ENCODE measurements at regions not wholly inside any gene's neighbourhood (a gene's known extent, or its start where the extent isn't known, plus 50 kb on each side); places are given as distances from the start of the nearest gene placed in this dataset.
A peak's percentile ranks its signal among the peaks of the same experiment; 100 is the strongest.

DNA sequence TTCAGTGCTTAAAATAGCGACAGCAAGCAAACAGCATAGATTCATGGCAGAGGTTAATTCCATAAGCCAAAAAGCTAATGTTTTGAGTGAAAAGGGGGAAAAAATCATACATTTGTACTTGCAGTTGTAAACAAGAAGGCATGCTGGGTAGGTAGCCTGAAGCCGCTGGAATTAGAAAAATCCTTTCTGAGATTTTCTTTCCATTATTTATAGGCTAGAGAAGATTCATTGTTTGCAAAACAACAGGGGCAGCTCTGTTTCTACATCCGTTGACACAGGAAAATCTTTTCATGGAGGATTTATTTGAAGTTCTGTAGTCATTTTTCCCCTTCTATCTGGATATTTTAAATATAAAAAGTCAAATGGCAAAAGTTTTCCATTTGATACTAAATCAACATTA lies 843.9 kb downstream of the QKI start:
- Histone ChIP-seq H3K4me2 (no peak overlapping the region), H3K27me3 (no peaks in the 10 kb centered on the region), H3K27ac (no peak overlapping the region), H3K9me3 (ENCODE audit: low read depth) (no peaks in the 10 kb centered on the region), H2AFZ (no peak overlapping the region), H3K4me3 (no peak overlapping the region), H3K9me2 (replicated peaks; ENCODE audit: insufficient read depth) (no peaks in the 10 kb centered on the region), H3K4me1 (ENCODE audit: insufficient read depth) (no peaks in the 10 kb centered on the region), H3K79me2 (no peaks in the 10 kb centered on the region), H4K20me1 (ENCODE audit: insufficient read depth, poor library complexity, severe bottlenecking) (no peaks in the 10 kb centered on the region), H3K36me3 (replicated peaks; ENCODE audit: insufficient read depth, low read depth) (no peaks in the 10 kb centered on the region)
- WGBS (ENCODE audit: low lambda C conversion rate, missing lambda C conversion rate): 56% methylated on average over 3 of the region's 3 CpGs
- no peak for TF ChIP-seq EZH2phosphoT487 (IDR thresholded peaks at IDR 0.05; ENCODE audit: low read depth, severe bottlenecking, unreplicated experiment)
- no peak for TF ChIP-seq EZH2 (IDR thresholded peaks at IDR 0.05; ENCODE audit: borderline replicate concordance)
- TF ChIP-seq, protein P1, sequence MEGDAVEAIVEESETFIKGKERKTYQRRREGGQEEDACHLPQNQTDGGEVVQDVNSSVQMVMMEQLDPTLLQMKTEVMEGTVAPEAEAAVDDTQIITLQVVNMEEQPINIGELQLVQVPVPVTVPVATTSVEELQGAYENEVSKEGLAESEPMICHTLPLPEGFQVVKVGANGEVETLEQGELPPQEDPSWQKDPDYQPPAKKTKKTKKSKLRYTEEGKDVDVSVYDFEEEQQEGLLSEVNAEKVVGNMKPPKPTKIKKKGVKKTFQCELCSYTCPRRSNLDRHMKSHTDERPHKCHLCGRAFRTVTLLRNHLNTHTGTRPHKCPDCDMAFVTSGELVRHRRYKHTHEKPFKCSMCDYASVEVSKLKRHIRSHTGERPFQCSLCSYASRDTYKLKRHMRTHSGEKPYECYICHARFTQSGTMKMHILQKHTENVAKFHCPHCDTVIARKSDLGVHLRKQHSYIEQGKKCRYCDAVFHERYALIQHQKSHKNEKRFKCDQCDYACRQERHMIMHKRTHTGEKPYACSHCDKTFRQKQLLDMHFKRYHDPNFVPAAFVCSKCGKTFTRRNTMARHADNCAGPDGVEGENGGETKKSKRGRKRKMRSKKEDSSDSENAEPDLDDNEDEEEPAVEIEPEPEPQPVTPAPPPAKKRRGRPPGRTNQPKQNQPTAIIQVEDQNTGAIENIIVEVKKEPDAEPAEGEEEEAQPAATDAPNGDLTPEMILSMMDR (IDR thresholded peaks at IDR 0.05; ENCODE audit: poor library complexity): no peak
- no peak for DNase-seq (ENCODE audit: low spot score)

DNA sequence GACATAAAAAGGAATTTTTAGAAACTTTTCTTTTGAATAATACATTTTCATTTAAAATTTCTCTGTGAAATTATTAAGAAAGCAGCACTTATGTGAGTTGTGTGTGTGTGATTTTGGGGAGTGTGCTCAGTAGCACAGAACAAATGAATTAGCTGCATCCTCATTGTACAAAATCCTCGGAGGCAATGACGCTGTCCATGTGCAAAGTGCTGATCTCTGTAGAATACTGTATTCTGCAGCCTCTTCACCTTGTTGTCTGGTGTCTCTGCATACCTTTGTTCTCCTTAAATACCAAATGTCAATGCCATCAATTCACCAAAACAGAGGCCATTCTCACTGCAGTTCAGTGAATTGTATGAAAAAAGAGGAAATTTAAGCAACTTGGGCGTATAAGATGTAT lies 838.4 kb downstream of the QKI start:
- WGBS (ENCODE audit: low lambda C conversion rate, missing lambda C conversion rate): 60% methylated on average over 3 of the region's 3 CpGs
- no peak overlapping the region for H3K4me2 ChIP-seq
- no peak overlapping the region for H3K4me3 ChIP-seq
- no peaks in the 10 kb centered on the region for H3K27me3 ChIP-seq
- H3K79me2 ChIP-seq: no peaks in the 10 kb centered on the region
- no peaks in the 10 kb centered on the region for H3K9me3 ChIP-seq (ENCODE audit: low read depth)
- DNase-seq (ENCODE audit: low spot score): peak; percentile 26
- H4K20me1 ChIP-seq (ENCODE audit: insufficient read depth, poor library complexity, severe bottlenecking): no peaks in the 10 kb centered on the region
- no peak overlapping the region for H3K27ac ChIP-seq
- no peaks in the 10 kb centered on the region for H3K9me2 ChIP-seq (replicated peaks; ENCODE audit: insufficient read depth)
- TF ChIP-seq EZH2phosphoT487 (IDR thresholded peaks at IDR 0.05; ENCODE audit: low read depth, severe bottlenecking, unreplicated experiment): no peak
- TF ChIP-seq, protein P1 (IDR thresholded peaks at IDR 0.05; ENCODE audit: poor library complexity): no peak
- TF ChIP-seq EZH2 (IDR thresholded peaks at IDR 0.05; ENCODE audit: borderline replicate concordance): no peak
- no peak overlapping the region for H2AFZ ChIP-seq
- H3K36me3 ChIP-seq (replicated peaks; ENCODE audit: insufficient read depth, low read depth): no peaks in the 10 kb centered on the region
- no peaks in the 10 kb centered on the region for H3K4me1 ChIP-seq (ENCODE audit: insufficient read depth)

DNA sequence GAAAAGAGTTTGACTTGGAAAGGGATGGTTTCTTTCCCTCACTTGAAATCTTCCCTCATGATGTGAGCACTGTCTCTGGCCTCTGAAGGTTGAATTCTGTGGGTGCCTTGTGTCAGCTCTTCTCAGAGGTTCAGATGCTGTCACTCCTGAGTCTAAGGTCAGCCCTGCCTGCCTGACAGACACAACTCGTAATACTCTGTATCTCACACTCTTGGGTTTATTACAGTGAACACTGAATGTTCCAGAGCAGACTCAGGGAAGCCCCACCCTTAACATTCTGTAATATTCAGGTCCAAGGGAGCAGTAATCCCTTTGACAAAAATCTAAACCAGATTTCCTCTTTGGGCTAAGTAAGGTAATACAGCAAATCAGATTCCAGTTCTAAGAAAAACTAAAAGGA lies 837.8 kb downstream of the QKI start:
- 60% methylated on average over 1 of the region's 1 CpG for WGBS (ENCODE audit: low lambda C conversion rate, missing lambda C conversion rate)
- Histone ChIP-seq H3K36me3 (replicated peaks; ENCODE audit: insufficient read depth, low read depth) (no peaks in the 10 kb centered on the region), H3K27me3 (no peaks in the 10 kb centered on the region), H3K4me2 (no peak overlapping the region), H3K4me1 (ENCODE audit: insufficient read depth) (no peaks in the 10 kb centered on the region), H3K27ac (no peak overlapping the region), H3K9me3 (ENCODE audit: low read depth) (no peaks in the 10 kb centered on the region), H3K9me2 (replicated peaks; ENCODE audit: insufficient read depth) (no peaks in the 10 kb centered on the region), H3K4me3 (no peak overlapping the region), H2AFZ (no peak overlapping the region), H4K20me1 (ENCODE audit: insufficient read depth, poor library complexity, severe bottlenecking) (no peaks in the 10 kb centered on the region), H3K79me2 (no peaks in the 10 kb centered on the region)
- DNase-seq (ENCODE audit: low spot score): no peak
- no peak for TF ChIP-seq EZH2 (IDR thresholded peaks at IDR 0.05; ENCODE audit: borderline replicate concordance)
- no peak for TF ChIP-seq EZH2phosphoT487 (IDR thresholded peaks at IDR 0.05; ENCODE audit: low read depth, severe bottlenecking, unreplicated experiment)
- TF ChIP-seq, protein P1 (IDR thresholded peaks at IDR 0.05; ENCODE audit: poor library complexity): no peak

DNA sequence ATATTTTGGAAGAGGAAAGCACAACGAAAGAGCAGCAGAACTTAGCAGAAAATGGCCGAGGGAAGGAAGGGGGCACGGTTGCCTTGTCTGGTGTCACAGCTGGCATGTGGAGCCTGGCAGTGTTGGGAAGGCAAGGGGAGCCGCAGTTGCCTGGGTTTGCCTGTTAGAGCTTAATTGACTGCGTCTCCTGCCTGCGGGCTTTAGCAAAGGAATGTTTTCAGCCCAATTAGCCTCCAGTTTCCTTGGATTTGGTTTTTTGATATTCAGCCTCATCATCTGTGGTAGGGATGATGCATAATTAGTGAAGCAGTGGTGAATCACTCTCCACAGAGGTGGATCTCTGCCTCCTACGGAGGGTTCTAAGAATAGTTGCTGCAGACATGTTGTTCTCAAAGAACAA lies 832.6 kb downstream of the QKI start:
- H2AFZ ChIP-seq: no peak overlapping the region
- H3K36me3 ChIP-seq (replicated peaks; ENCODE audit: insufficient read depth, low read depth): no peaks in the 10 kb centered on the region
- no peak overlapping the region for H3K4me3 ChIP-seq
- 74% methylated on average over 7 of the region's 7 CpGs for WGBS (ENCODE audit: low lambda C conversion rate, missing lambda C conversion rate)
- H4K20me1 ChIP-seq (ENCODE audit: insufficient read depth, poor library complexity, severe bottlenecking): no peaks in the 10 kb centered on the region
- H3K27me3 ChIP-seq: no peaks in the 10 kb centered on the region
- no peaks in the 10 kb centered on the region for H3K4me1 ChIP-seq (ENCODE audit: insufficient read depth)
- no peak overlapping the region for H3K4me2 ChIP-seq
- H3K9me2 ChIP-seq (replicated peaks; ENCODE audit: insufficient read depth): no peaks in the 10 kb centered on the region
- no peak overlapping the region for H3K27ac ChIP-seq
- H3K9me3 ChIP-seq (ENCODE audit: low read depth): no peaks in the 10 kb centered on the region
- no peak for DNase-seq (ENCODE audit: low spot score)
- TF ChIP-seq EZH2phosphoT487 (IDR thresholded peaks at IDR 0.05; ENCODE audit: low read depth, severe bottlenecking, unreplicated experiment): no peak
- TF ChIP-seq, protein P1 (IDR thresholded peaks at IDR 0.05; ENCODE audit: poor library complexity): no peak
- no peak for TF ChIP-seq EZH2 (IDR thresholded peaks at IDR 0.05; ENCODE audit: borderline replicate concordance)
- H3K79me2 ChIP-seq: no peaks in the 10 kb centered on the region
